Ovary (tissue), 7 donors: ENCODE measurements at regions not wholly inside any gene's neighbourhood (a gene's known extent, or its start where the extent isn't known, plus 50 kb on each side); places are given as distances from the start of the nearest gene placed in this dataset.
A peak's percentile ranks its signal among the peaks of the same experiment; 100 is the strongest.
"Not testable (repeated sequence)": the region's sequence is repeated elsewhere in the genome, so short reads cannot be mapped to it uniquely, and the experiment has no call there.

Experiments
- DNase-seq, 5 donors: peaks; one replicate each; pipeline ENCODE4 v3.0.0-alpha.2; 2019 to 2020
- H3K27ac ChIP-seq, 2 donors: fragments of 200-600 bp; one replicate each; pipeline versions ENCODE4 v1.5.1 to v1.8.0; 2019 to 2022
- H3K27me3 ChIP-seq: fragments of 200-600 bp; one replicate; pipeline ENCODE4 v1.8.0; 2022
- H3K36me3 ChIP-seq: fragments of 200-600 bp; sonication (generic); one replicate; pipeline ENCODE4 v1.5.1; 2019
- H3K4me1 ChIP-seq: one replicate; pipeline ENCODE4 v1.8.1; 2013; ENCODE audit warnings: mild to moderate bottlenecking, moderate library complexity; ENCODE audit not compliant: insufficient read depth
- H3K4me3 ChIP-seq: fragments of 200-600 bp; sonication (generic); one replicate; pipeline ENCODE4 v1.5.1; 2017
- H3K9me3 ChIP-seq, 2 donors: fragments of 200-600 bp in 1 of 2; sonication (generic) in 1 of 2; one replicate each; pipeline versions ENCODE4 v1.5.1 to v1.8.1; 2013 to 2019; ENCODE audit warnings: mild to moderate bottlenecking in 1 of 2, moderate library complexity in 1 of 2
- EP300 ChIP-seq: sonication (generic); formaldehyde crosslinking; IDR thresholded peaks from one replicate; pipeline ENCODE4 v1.6.1; 2017; ENCODE audit warnings: antibody characterized with exemption
- POLR2A ChIP-seq: fragments of 450-650 bp; IDR thresholded peaks from one replicate; pipeline ENCODE4 v1.6.1; 2017; ENCODE audit warnings: antibody characterized with exemption, mild to moderate bottlenecking, moderate library complexity
- WGBS, 3 donors: extraction: QIAGEN DNeasy Blood & Tissue Kit in 1 of 3; methylation state at CpG; one replicate each; pipeline versions ENCODE4 v1.1.5 to v1.1.7; 2013 to 2017; 5-methylcytosine and 5-hydroxymethylcytosine counted together
- intact Hi-C, 4 donors: fragments of 100-400 bp; cut with DNase I; formaldehyde crosslinking; loops; one replicate each; pipeline versions ENCODE4 v1.11.0 to v1.15.1; 2022 to 2023
- TF ChIP-seq, protein P1 (sequence below), 3 donors: fragments of 450-650 bp in 2 of 3; fragments of 200-600 bp in 1 of 3; IDR thresholded peaks; one replicate each; pipeline versions ENCODE4 v1.5.1 to v1.8.0; 2016 to 2022; ENCODE audit warnings: antibody characterized with exemption in 3 of 3, mild to moderate bottlenecking in 1 of 3
- donor health status: DM: no; HTN: no; CAD: no; lungs with moderate emphysema.
- donor health status: DM: no; HTN: no; CAD: no.
- donor health status: Bipolar disorder and iron deficiency.
- donor health status: DM: no; HTN: no; CAD: no.
- donor health status: DM: yes; HTN: yes; CAD: no.

DNA sequence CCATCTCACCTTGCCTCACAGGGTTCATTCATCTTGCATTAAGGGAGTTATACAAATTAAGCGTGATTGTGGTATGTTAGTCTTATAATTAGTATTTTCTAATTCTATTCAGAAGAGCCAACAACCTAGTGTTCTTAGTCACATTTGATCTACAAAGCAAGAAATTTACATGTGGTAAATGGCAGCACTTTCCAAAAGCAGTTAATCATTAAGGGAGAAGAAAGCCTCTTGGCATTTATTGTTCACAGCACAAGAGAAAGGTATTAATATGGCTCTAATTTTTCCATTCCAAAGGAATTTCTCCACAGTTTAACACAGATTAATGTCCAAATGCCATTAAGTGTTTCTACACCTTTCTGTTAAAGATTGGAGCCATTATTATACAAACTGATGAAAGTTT is 1077.1 kb downstream of the ZPLD1 start:
- H3K4me1 ChIP-seq = no peaks in the 10 kb centered on the region
- H3K4me3 ChIP-seq = no peak overlapping the region
- DNase-seq = no peak
- WGBS, 3 donors = 87 to 94% (median 88%) methylated on average over 1 of the region's 1 CpG
- H3K27ac ChIP-seq = no peak overlapping the region
- no peaks in the 10 kb centered on the region for H3K9me3 ChIP-seq
- no peaks in the 10 kb centered on the region for H3K27me3 ChIP-seq
- no peaks in the 10 kb centered on the region for H3K36me3 ChIP-seq
- TF ChIP-seq POLR2A (no peak), EP300 (no peak)
- TF ChIP-seq, protein P1, sequence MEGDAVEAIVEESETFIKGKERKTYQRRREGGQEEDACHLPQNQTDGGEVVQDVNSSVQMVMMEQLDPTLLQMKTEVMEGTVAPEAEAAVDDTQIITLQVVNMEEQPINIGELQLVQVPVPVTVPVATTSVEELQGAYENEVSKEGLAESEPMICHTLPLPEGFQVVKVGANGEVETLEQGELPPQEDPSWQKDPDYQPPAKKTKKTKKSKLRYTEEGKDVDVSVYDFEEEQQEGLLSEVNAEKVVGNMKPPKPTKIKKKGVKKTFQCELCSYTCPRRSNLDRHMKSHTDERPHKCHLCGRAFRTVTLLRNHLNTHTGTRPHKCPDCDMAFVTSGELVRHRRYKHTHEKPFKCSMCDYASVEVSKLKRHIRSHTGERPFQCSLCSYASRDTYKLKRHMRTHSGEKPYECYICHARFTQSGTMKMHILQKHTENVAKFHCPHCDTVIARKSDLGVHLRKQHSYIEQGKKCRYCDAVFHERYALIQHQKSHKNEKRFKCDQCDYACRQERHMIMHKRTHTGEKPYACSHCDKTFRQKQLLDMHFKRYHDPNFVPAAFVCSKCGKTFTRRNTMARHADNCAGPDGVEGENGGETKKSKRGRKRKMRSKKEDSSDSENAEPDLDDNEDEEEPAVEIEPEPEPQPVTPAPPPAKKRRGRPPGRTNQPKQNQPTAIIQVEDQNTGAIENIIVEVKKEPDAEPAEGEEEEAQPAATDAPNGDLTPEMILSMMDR (IDR thresholded peaks at IDR 0.05) = no peak
- intact Hi-C loops = no loop called here

DNA sequence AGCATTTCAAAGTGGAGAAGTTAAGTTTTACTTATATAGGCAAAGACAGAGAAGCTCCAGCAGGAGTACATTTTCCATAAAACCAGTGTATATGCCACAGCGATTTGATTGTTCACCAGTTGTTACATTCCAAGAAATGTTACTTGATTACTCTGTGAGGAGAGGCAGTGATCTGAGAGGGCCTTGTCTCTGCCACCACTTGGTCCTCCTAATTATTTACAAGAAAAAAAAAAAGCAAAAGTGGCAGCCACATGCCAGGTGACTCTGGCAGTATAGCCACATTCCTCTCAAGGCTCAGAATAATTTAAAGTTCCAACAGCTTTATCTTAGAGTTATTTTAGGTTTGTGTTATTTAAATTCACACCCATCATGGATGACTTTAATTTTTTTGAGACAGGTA is 1077.8 kb downstream of the ZPLD1 start:
- H3K27me3 ChIP-seq = no peaks in the 10 kb centered on the region

DNA sequence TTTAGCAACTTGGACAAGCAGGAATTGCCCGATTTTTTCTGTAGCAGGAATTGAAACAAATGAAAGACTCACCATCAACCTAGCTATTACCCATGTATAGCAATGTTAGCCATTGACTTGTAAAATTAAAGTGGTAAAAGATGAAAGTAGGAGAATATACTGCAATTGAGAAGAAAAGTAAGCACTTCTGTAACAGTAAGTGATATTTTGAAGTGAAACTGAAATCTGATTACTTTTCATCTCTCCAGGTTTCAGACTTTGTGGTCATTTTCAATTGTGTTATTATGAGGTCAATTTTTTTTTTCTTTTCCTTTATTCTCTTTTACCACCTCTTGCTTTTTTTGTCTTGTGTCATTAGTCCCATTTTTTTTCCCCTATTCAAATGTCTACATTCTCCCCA is 1078.2 kb downstream of the ZPLD1 start:
- no peaks in the 10 kb centered on the region for H3K9me3 ChIP-seq
- TF ChIP-seq EP300 (no peak), POLR2A (no peak)
- TF ChIP-seq, protein P1 (IDR thresholded peaks at IDR 0.05) = no peak
- no peak overlapping the region for H3K4me3 ChIP-seq
- WGBS, 3 donors = 93 to 98% (median 95%) methylated on average over 1 of the region's 1 CpG
- no peak overlapping the region for H3K27ac ChIP-seq
- no peak for DNase-seq
- H3K36me3 ChIP-seq = no peaks in the 10 kb centered on the region
- no peaks in the 10 kb centered on the region for H3K27me3 ChIP-seq
- intact Hi-C loops = no loop called here
- H3K4me1 ChIP-seq = no peaks in the 10 kb centered on the region

More for the DNA sequence above, 1077.8 kb downstream of the ZPLD1 start:
- Histone ChIP-seq H3K4me1 (no peaks in the 10 kb centered on the region), H3K27ac (no peak overlapping the region), H3K4me3 (no peak overlapping the region), H3K36me3 (no peaks in the 10 kb centered on the region), H3K9me3 (no peaks in the 10 kb centered on the region)
- intact Hi-C loops = no loop called here
- DNase-seq = no peak
- WGBS, 3 donors = 86 to 97% (median 92%) methylated on average over 1 of the region's 1 CpG
- TF ChIP-seq, protein P1 (IDR thresholded peaks at IDR 0.05) = no peak
- TF ChIP-seq POLR2A (no peak), EP300 (no peak)

DNA sequence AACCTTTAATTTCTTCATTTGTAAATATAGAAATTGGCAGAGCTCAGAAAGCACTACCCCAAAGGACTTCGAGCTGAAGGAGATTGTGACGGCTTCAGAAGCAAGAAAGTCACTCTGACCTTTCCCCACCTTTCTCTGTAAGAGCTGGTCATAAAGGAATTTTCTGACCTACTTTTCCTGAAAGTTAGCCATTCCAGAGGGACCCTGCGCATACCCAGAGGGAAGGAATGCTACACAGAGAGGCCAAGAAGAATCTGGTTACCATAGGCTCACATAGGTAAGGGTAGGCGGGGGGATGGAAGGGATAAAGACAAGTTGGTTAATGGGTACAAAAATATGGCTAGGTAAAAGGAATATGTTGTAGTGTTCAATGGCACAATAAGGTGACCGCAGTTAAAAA is 1080.3 kb downstream of the ZPLD1 start:
- Histone ChIP-seq H3K9me3 (no peaks in the 10 kb centered on the region), H3K4me3 (no peak overlapping the region), H3K27me3 (no peaks in the 10 kb centered on the region), H3K36me3 (no peaks in the 10 kb centered on the region), H3K27ac (no peak overlapping the region), H3K4me1 (no peaks in the 10 kb centered on the region)
- intact Hi-C loops = no loop called here
- 88 to 92% (median 89%) methylated on average over 5 of the region's 5 CpGs for WGBS, 3 donors
- DNase-seq = no peak
- no peak for TF ChIP-seq POLR2A
- TF ChIP-seq, protein P1 (IDR thresholded peaks at IDR 0.05) = no peak
- no peak for TF ChIP-seq EP300

DNA sequence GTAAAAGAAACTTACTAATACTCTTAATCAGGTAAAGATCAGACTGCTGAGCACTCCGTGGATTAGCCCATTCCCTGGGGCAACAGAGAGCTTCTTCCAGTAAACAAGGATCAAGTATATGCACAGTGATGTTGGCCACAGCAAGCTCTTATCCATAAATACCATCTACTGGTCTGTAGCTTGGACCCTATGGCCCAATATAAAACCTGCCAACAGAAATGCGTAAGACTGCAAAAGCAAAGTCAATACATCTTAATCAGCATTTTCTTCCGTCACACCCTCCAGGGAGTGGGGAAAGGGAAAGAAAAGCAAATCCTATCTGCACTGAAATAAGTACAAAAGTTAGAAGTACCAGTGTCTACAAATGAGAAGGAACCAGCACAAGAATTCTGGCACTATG is 1082.1 kb downstream of the ZPLD1 start:
- H3K27ac ChIP-seq = no peak overlapping the region
- H3K27me3 ChIP-seq = no peaks in the 10 kb centered on the region
- WGBS, 3 donors = 89 to 96% (median 90%) methylated on average over 3 of the region's 3 CpGs
- H3K9me3 ChIP-seq = no peaks in the 10 kb centered on the region
- intact Hi-C loops = no loop called here
- DNase-seq = no peak
- H3K4me1 ChIP-seq = no peaks in the 10 kb centered on the region
- H3K4me3 ChIP-seq = no peak overlapping the region
- H3K36me3 ChIP-seq = no peaks in the 10 kb centered on the region
- TF ChIP-seq EP300 (no peak), POLR2A (no peak)
- TF ChIP-seq, protein P1 (IDR thresholded peaks at IDR 0.05) = no peak

DNA sequence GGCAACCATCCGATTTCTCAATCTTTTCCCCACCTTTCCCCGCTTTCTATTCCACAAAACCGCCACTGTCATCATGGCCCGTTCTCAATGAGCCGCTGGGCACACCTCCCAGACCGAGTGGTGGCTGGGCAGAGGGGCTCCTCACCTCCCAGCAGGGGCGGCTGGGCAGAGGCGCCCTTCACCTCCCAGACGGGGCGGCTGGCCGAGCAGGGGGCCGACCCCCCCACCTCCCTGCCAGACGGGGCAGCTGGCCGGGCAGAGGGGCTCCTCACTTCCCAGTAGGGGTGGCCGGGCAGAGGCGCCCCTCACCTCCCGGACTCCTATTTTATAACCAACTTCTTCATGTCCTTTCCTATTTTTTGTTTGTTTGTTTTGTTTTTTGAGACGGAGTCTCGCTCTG is 1096.5 kb downstream of the ZPLD1 start:
- intact Hi-C loops, H3K36me3 ChIP-seq, H3K9me3 ChIP-seq, H3K4me1 ChIP-seq, H3K27ac ChIP-seq, H3K4me3 ChIP-seq, H3K27me3 ChIP-seq: not testable (repeated sequence)
- WGBS, 3 donors = 93 to 97% (median 96%) methylated on average over 19 of the region's 19 CpGs
- peak in 1 of 5 donors; percentile 3 for DNase-seq
